K562 (cell line): ENCODE measurements at regions not wholly inside any gene's neighbourhood (a gene's known extent, or its start where the extent isn't known, plus 50 kb on each side); places are given as distances from the start of the nearest gene placed in this dataset.

Experiments
- ATAC-seq: fragments of 200-7000 bp; cut with Tn5 transposase; 3 replicates; pipeline ENCODE4 v1.9.1; 2020; ENCODE audit warnings: moderate library complexity
- BruUV-seq: library from RNA; stranded (reverse); fragments of 400-500 nt; replicated peaks from 2 replicates; lab custom pipeline; 2021; lab: Mats Ljungman, UMichigan
- CTCF ChIA-PET: fragments of 300-600 bp; formaldehyde crosslinking; extraction: SDS; loops from one replicate; lab custom pipeline; 2021; ENCODE audit warnings: low intra/inter-chr PET ratio; lab: Yijun Ruan, JAX
- POLR2A ChIA-PET: fragments of 300-600, 350-650 bp; sonication (Branson Sonifier 250); formaldehyde crosslinking; extraction: SDS; loops from one replicate; lab custom pipeline; 2021; ENCODE audit warnings: antibody characterized with exemption, inconsistent platforms; lab: Yijun Ruan, JAX
- DNase-seq, 4 experiments: peaks; one replicate each; pipeline versions ENCODE4 v3.0.0 to v3.0.0-alpha.2; 2011 to 2018; ENCODE audit warnings: low spot score in 3 of 4, mixed read lengths in 3 of 4; ENCODE audit errors: extremely low read depth in 1 of 4
- FAIRE-seq: peaks from 2 replicates; lab custom pipeline; 2011; peaks lifted over from hg19 to GRCh38; lab: Jason Lieb, UNC
- H2AFZ ChIP-seq: 2 replicates; pipeline ENCODE4 v1.6.0; 2011; ENCODE audit warnings: low read depth, low read length, control low read depth, inconsistent platforms
- H3K27ac ChIP-seq: fragments of 200-600 bp; 3 replicates; pipeline ENCODE4 v1.8.0; 2011; ENCODE audit warnings: low read depth, mild to moderate bottlenecking, control low read depth, inconsistent platforms, low read length, moderate library complexity, mixed read lengths; ENCODE audit errors: extremely low read depth
- H3K27me3 ChIP-seq, 2 experiments: fragments of 300-600 bp in 1 of 2; 2 replicates in 1 of 2; 3 replicates in 1 of 2; pipeline versions ENCODE4 v1.6.0 to v1.8.0; 2011; ENCODE audit warnings: inconsistent platforms in 2 of 2, low read length in 2 of 2, mild to moderate bottlenecking in 1 of 2, mixed read lengths in 1 of 2, moderate library complexity in 1 of 2; ENCODE audit not compliant: control insufficient read depth in 2 of 2, insufficient read depth in 2 of 2
- H3K36me3 ChIP-seq: fragments of 300-600 bp; 3 replicates; pipeline ENCODE4 v1.8.0; 2011; ENCODE audit warnings: mild to moderate bottlenecking, low read length, inconsistent platforms; ENCODE audit not compliant: control insufficient read depth, insufficient read depth
- H3K4me1 ChIP-seq, 2 experiments: fragments of 200-600 bp in 1 of 2; replicated peaks in 1 of 2; 2 replicates in 1 of 2; 3 replicates in 1 of 2; pipeline versions ENCODE4 v1.5.1 to v1.8.0; 2011; ENCODE audit warnings: inconsistent platforms in 2 of 2, low read length in 2 of 2, mild to moderate bottlenecking in 1 of 2, mixed read lengths in 1 of 2, moderate library complexity in 1 of 2; ENCODE audit not compliant: control insufficient read depth in 2 of 2, insufficient read depth in 2 of 2
- H3K4me2 ChIP-seq: 2 replicates; pipeline ENCODE4 v1.6.1; 2011; ENCODE audit warnings: low read length, control low read depth, inconsistent platforms, mixed read lengths; ENCODE audit not compliant: insufficient read depth
- H3K4me3 ChIP-seq: fragments of 200-600 bp; sonication (generic), shearing (Covaris generic); 2 replicates; pipeline ENCODE4 v1.5.1; 2016; ENCODE audit warnings: control low read depth, inconsistent platforms
- H3K79me2 ChIP-seq: fragments of 200-600 bp; 3 replicates; pipeline ENCODE4 v1.8.0; 2011; ENCODE audit warnings: low read length, inconsistent platforms; ENCODE audit not compliant: control insufficient read depth, insufficient read depth
- H3K9ac ChIP-seq, 2 experiments: 2 replicates each; pipeline versions ENCODE4 v1.6.0 to v1.6.1; 2011; ENCODE audit warnings: low read depth in 2 of 2, low read length in 2 of 2, control low read depth in 1 of 2, inconsistent platforms in 1 of 2, mild to moderate bottlenecking in 1 of 2, mixed read lengths in 1 of 2; ENCODE audit not compliant: insufficient read depth in 1 of 2
- H3K9me1 ChIP-seq: one replicate; pipeline ENCODE4 v1.6.0; 2011; ENCODE audit warnings: inconsistent platforms, mild to moderate bottlenecking, low read length, moderate library complexity; ENCODE audit not compliant: control insufficient read depth, insufficient read depth
- H3K9me3 ChIP-seq: replicated peaks from 2 replicates; pipeline ENCODE4 v1.5.1; 2011; ENCODE audit warnings: low read depth, low read length, inconsistent platforms; ENCODE audit not compliant: control insufficient read depth, insufficient read depth
- H4K20me1 ChIP-seq: replicated peaks from 2 replicates; pipeline ENCODE4 v1.6.1; 2011; ENCODE audit warnings: low read length, inconsistent platforms, mixed read lengths; ENCODE audit not compliant: control insufficient read depth, insufficient read depth
- ARHGAP35 ChIP-seq: fragments of 450-650 bp; IDR thresholded peaks from 2 replicates; pipeline ENCODE4 v1.6.1; 2018; ENCODE audit not compliant: partially characterized antibody
- MYBL2 ChIP-seq, 2 experiments: fragments of 450-650 bp in 1 of 2; sonication (generic) in 1 of 2; formaldehyde crosslinking in 1 of 2; IDR thresholded peaks; 2 replicates each; pipeline versions ENCODE4 v1.6.1 to v1.8.1; 2017 to 2022; ENCODE audit warnings: borderline replicate concordance in 1 of 2, inconsistent platforms in 1 of 2, low read depth in 1 of 2, mild to moderate bottlenecking in 1 of 2, missing genetic modification reagents in 1 of 2, moderate library complexity in 1 of 2
- PHF8 ChIP-seq: fragments of 200-600 bp; sonication (generic); IDR thresholded peaks from 2 replicates; pipeline ENCODE4 v1.6.1; 2012; ENCODE audit warnings: mixed run types, mild to moderate bottlenecking, inconsistent platforms, low read length, moderate library complexity, borderline replicate concordance
- RAD21 ChIP-seq, 2 experiments: fragments of 250-450 bp in 1 of 2; fragments of 450-650 bp in 1 of 2; sonication (Bioruptor Pico) in 1 of 2; formaldehyde crosslinking in 1 of 2; IDR thresholded peaks in 1 of 2; conservative IDR thresholded peaks in 1 of 2; 2 replicates each; pipeline versions ENCODE4 v1.4.0 to v1.8.0; 2020 to 2022; ENCODE audit warnings: mild to moderate bottlenecking in 2 of 2, moderate library complexity in 1 of 2
- SNIP1 ChIP-seq: fragments of 450-650 bp; IDR thresholded peaks from 2 replicates; pipeline ENCODE4 v1.7.1; 2017; ENCODE audit warnings: low read depth, mild to moderate bottlenecking
- ZNF384 ChIP-seq: IDR thresholded peaks from 2 replicates; pipeline ENCODE4 v1.6.1; 2012; ENCODE audit warnings: low read depth, low read length, improper control_type of control experiment
- WGBS: fragments of 100-300 bp; shearing (Covaris generic); methylation state at CpG from one replicate; pipeline ENCODE4 v1.1.6; 2016; ENCODE audit warnings: low coverage, mixed read lengths; ENCODE audit not compliant: insufficient coverage; ENCODE audit errors: missing lambda C conversion rate; 5-methylcytosine and 5-hydroxymethylcytosine counted together
- in situ Hi-C: fragments of 300-500 bp; cut with MboI; formaldehyde crosslinking; loops from 4 replicates; pipeline ENCODE4 v1.15.0; 2018; ENCODE audit warnings: inconsistent platforms, mixed read lengths
- intact Hi-C: fragments of 100-400 bp; cut with micrococcal nuclease; formaldehyde crosslinking; loops from 2 replicates; pipeline ENCODE4 v1.14.2; 2022
- TF ChIP-seq, protein P1 (sequence below), 3 experiments: IDR thresholded peaks in 2 of 3; conservative IDR thresholded peaks in 1 of 3; 2 replicates each; pipeline ENCODE4 v1.5.1; 2011 to 2012; ENCODE audit warnings: low read length in 3 of 3, mild to moderate bottlenecking in 3 of 3, control low read depth in 2 of 3, improper control_type of control experiment in 1 of 3, inconsistent platforms in 1 of 3, low read depth in 1 of 3, mixed read lengths in 1 of 3, moderate library complexity in 1 of 3; ENCODE audit not compliant: insufficient read depth in 2 of 3
- TF ChIP-seq, protein P2 (sequence below): fragments of 450-650 bp; conservative IDR thresholded peaks from 2 replicates; pipeline ENCODE4 v1.6.1; 2016; ENCODE audit warnings: missing genetic modification characterization, low read depth, mild to moderate bottlenecking, missing compliant biosample characterization, moderate library complexity
- TF ChIP-seq, protein P3 (sequence below): fragments of 450-650 bp; IDR thresholded peaks from 2 replicates; pipeline ENCODE4 v1.6.1; 2017; ENCODE audit warnings: antibody characterized with exemption, mild to moderate bottlenecking

DNA sequence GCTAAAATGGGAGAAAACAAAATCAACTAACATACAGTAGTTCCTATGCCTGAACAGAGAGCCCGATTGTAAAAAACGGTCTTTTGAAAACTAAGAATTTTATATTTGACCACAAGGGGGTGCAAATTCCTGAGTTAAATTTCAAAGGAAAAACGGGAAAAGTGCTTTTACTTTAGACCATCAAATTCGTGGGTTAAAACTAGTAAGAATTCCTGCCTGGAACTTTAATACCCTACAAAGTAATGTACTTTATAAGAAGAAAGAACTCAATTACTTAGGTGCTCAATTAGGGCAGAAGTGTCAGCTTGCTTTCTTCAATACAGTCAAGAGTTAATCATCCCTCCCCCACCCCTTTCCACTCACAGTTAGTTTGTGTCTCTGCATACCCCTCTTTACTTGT is 69.8 kb downstream of the KCNRG start:
- no peaks in the 10 kb centered on the region for H3K9me3 ChIP-seq
- peaks cover 19% of the 10 kb centered on the region; the same call in 1 of the 3 replicates for H3K36me3 ChIP-seq
- no peaks in the 10 kb centered on the region for H3K27me3 ChIP-seq
- ChIA-PET CTCF (no interaction called here), POLR2A (no interaction called here)
- DNase-seq (peak in 1 of 4 experiments; percentile 53), FAIRE-seq (no peak), ATAC-seq (no peak)
- peak overlapping the region; percentile 56; the same call in 1 of the 2 replicates for H2AFZ ChIP-seq
- peaks cover 0 to 5% of the 10 kb centered on the region in 2 experiments; a peak in 2 of 5 replicates for H3K4me1 ChIP-seq
- no TSS peak for BruUV-seq
- peaks cover 97% of the 10 kb centered on the region for H3K79me2 ChIP-seq
- H3K27ac ChIP-seq = peak overlapping the region; percentile 59; the same call in 2 of the 3 replicates
- H3K9me1 ChIP-seq = no peaks in the 10 kb centered on the region
- in situ Hi-C loops = no loop called here
- H4K20me1 ChIP-seq = no peaks in the 10 kb centered on the region
- peak overlapping the region; percentile 69; the same call in 1 of the 2 replicates for H3K4me3 ChIP-seq
- 2% methylated on average over 4 of the region's 4 CpGs for WGBS
- intact Hi-C loops = loop anchor here (2.0 to 10.0 kb wide), 4 partner anchors 40 to 717 kb away; no protein-coding TSS in a partner anchor
- H3K9ac ChIP-seq = peak overlapping the region in 1 of 2 experiments; percentile 93; a peak in 2 of 4 replicates
- H3K4me2 ChIP-seq = peak overlapping the region; percentile 65
- peak; percentile 35 to 56; a peak in 3 of 4 replicates for TF ChIP-seq RAD21 (CRISPR knock-in tag; conservative IDR thresholded peaks at IDR 0.05 in 1 of 2, IDR thresholded peaks at IDR 0.05 in 1 of 2)
- TF ChIP-seq, protein P1, sequence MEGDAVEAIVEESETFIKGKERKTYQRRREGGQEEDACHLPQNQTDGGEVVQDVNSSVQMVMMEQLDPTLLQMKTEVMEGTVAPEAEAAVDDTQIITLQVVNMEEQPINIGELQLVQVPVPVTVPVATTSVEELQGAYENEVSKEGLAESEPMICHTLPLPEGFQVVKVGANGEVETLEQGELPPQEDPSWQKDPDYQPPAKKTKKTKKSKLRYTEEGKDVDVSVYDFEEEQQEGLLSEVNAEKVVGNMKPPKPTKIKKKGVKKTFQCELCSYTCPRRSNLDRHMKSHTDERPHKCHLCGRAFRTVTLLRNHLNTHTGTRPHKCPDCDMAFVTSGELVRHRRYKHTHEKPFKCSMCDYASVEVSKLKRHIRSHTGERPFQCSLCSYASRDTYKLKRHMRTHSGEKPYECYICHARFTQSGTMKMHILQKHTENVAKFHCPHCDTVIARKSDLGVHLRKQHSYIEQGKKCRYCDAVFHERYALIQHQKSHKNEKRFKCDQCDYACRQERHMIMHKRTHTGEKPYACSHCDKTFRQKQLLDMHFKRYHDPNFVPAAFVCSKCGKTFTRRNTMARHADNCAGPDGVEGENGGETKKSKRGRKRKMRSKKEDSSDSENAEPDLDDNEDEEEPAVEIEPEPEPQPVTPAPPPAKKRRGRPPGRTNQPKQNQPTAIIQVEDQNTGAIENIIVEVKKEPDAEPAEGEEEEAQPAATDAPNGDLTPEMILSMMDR (IDR thresholded peaks at IDR 0.05 in 2 of 3, conservative IDR thresholded peaks at IDR 0.05 in 1 of 3; ENCODE audit: insufficient read depth in 2 of 3, low read depth in 1 of 3, low read length in 3 of 3) = peak; percentile 21 to 49 (median 31); a peak in 3 of 6 replicates
- 0 out of 2 replicates have a peak, but pooled peaks have one; percentile 24 for TF ChIP-seq MYBL2 (IDR thresholded peaks at IDR 0.05; ENCODE audit: low read depth)
- no peak for TF ChIP-seq MYBL2 (CRISPR knock-in tag; IDR thresholded peaks at IDR 0.05; ENCODE audit: borderline replicate concordance)
- TF ChIP-seq, protein P2, sequence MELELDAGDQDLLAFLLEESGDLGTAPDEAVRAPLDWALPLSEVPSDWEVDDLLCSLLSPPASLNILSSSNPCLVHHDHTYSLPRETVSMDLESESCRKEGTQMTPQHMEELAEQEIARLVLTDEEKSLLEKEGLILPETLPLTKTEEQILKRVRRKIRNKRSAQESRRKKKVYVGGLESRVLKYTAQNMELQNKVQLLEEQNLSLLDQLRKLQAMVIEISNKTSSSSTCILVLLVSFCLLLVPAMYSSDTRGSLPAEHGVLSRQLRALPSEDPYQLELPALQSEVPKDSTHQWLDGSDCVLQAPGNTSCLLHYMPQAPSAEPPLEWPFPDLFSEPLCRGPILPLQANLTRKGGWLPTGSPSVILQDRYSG (tag) = no peak
- TF ChIP-seq PHF8 = no peak
- TF ChIP-seq, protein P3, sequence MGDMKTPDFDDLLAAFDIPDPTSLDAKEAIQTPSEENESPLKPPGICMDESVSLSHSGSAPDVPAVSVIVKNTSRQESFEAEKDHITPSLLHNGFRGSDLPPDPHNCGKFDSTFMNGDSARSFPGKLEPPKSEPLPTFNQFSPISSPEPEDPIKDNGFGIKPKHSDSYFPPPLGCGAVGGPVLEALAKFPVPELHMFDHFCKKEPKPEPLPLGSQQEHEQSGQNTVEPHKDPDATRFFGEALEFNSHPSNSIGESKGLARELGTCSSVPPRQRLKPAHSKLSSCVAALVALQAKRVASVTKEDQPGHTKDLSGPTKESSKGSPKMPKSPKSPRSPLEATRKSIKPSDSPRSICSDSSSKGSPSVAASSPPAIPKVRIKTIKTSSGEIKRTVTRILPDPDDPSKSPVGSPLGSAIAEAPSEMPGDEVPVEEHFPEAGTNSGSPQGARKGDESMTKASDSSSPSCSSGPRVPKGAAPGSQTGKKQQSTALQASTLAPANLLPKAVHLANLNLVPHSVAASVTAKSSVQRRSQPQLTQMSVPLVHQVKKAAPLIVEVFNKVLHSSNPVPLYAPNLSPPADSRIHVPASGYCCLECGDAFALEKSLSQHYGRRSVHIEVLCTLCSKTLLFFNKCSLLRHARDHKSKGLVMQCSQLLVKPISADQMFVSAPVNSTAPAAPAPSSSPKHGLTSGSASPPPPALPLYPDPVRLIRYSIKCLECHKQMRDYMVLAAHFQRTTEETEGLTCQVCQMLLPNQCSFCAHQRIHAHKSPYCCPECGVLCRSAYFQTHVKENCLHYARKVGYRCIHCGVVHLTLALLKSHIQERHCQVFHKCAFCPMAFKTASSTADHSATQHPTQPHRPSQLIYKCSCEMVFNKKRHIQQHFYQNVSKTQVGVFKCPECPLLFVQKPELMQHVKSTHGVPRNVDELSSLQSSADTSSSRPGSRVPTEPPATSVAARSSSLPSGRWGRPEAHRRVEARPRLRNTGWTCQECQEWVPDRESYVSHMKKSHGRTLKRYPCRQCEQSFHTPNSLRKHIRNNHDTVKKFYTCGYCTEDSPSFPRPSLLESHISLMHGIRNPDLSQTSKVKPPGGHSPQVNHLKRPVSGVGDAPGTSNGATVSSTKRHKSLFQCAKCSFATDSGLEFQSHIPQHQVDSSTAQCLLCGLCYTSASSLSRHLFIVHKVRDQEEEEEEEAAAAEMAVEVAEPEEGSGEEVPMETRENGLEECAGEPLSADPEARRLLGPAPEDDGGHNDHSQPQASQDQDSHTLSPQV = 0 out of 2 replicates have a peak, but pooled peaks have one; percentile 24
- TF ChIP-seq ZNF384 = 0 out of 2 replicates have a peak, but pooled peaks have one; percentile 38
- TF ChIP-seq ARHGAP35 = no peak
- TF ChIP-seq SNIP1 = no peak
